SIG-M5 treated with dmso at 0.1 percent for 504 hours (cell line): ENCODE measurements at regions not wholly inside any gene's neighbourhood (a gene's known extent, or its start where the extent isn't known, plus 50 kb on each side); places are given as distances from the start of the nearest gene placed in this dataset.
"Not testable (repeated sequence)": the region's sequence is repeated elsewhere in the genome, so short reads cannot be mapped to it uniquely, and the experiment has no call there.

Experiments used
- DNase-seq: peaks from one replicate; lab custom pipeline; 2025; ENCODE audit not compliant: unreplicated experiment; lab: John Stamatoyannopoulos, UW

DNA sequence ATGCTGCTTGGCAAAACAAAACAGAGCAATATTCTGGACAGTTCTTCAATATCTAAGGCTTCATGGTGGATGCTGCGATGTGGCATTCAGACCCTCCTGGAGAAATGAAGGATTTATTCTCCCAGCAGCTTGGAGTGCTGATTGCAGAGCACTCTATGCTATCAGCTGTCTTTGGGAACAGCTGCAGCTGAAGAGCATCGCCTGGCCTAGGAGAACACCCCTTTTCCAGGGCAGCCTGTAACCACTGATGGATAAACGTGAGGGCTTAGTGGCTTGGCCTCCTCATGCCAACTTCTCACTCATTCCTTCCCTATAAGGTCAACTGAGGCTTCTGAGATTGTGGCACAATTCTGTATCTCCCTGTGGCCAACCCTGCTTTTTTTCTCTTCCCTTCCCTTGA lies 638.1 kb upstream of the CNTNAP2 start:
- no peak for DNase-seq

- DNase-seq: no peak
These were observed 638.3 kb upstream of the TPK1 start for GRCh38 chr7:145474009-145474686.

GRCh38 chr7:145471883-145472282 lies 636.0 kb upstream of the TPK1 start:
- no peak for DNase-seq

DNA sequence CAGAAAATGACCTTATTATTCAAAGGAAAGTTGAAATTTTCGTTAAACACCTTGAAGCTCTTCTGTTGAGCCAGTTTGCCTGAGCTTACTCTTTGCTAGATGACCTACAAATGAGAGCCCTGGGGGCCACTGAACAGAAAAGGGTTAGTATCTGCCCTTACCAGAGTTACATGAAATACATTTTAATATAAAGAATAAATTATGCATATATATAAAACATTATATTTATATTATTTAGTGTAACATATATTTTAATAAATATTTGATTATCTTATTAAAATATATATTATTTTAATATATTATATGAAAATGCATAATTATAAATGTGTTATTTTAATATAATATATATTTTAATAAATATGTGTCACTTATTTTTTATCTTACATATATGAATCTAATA lies 628.4 kb upstream of the TPK1 start:
- no peak for DNase-seq

DNA sequence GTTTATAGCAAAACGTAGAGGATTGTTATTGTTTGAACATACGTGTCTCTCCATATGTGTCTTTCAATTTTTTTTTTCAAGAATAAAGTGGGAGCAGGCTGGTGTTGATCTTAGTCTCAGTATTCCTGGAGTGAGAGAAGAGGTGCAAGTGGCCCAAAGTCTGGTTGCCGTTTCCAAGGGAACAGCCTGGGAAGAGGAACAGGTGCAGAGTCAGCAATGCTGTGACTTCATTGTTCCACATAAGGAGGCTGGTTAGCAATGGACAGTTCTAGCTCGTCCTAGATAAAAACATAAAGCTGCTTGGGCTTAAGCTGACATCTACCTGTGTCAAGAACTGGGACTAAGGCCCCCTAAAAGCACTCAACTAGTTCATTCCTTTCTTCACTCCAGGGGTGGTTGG lies 626.6 kb upstream of the TPK1 start:
- no peak for DNase-seq

DNA sequence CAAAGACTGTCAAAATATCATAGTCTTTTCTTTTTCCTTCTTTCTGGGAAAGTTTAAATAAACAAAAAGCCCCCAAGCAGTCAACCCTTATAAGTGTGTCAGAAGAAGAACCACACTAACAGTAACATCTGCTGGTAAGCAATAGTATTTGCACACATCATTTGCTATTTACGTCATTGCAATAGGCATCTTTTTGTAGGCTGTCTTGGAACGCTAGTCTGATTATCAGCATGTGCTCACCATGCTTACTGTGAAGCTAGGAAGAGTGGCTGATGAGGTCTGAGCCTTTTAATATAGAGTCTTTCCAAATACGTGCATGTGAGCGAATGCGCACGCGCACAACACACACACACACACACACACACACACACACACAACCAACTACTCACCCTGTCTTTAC lies 599.0 kb upstream of the TPK1 start:
- DNase-seq: no peak

DNA sequence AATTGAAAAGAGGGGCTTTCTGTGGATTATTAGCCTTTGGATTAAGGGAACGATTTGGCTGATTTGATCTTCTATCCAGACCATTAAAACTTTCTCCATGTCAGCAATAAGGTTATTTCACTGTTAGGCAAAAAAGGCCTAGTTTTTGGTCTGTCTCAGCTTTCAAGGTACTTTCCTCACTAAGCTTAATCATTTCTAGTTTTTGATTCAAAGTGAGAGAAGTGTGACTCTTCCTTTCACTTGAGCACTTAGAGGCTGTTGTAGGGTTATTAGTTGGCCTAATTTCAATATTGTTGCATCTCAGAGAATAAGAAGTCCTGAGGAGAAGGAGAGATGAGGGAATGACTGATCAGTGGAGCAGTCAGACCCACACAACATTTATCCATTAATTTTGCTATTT lies 596.0 kb upstream of the TPK1 start:
- DNase-seq: no peak

DNA sequence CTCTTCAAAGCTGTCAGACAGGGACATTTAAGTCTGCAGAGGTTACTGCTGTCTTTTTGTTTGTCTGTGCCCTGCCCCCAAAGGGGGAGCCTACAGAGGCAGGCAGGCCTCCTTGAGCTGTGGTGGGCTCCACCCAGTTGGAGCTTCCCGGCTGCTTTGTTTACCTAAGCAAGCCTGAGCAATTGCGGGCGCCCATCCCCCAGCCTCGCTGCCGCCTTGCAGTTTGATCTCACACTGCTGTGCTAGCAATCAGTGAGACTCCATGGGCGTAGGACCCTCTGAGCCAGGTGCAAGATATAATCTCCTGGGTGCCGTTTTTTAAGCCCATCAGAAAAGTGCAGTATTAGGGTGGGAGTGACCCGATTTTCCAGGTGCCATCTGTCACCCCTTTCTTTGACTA lies 582.6 kb upstream of the TPK1 start:
- not testable (repeated sequence) for DNase-seq

- DNase-seq: no peak
These were observed 575.2 kb upstream of the TPK1 start for GRCh38 chr7:145411066-145411465.

- no peak for DNase-seq
These were observed 562.9 kb upstream of the TPK1 start for GRCh38 chr7:145398758-145399157.

- DNase-seq: no peak
These were observed 558.3 kb upstream of the TPK1 start for GRCh38 chr7:145394126-145394525.

DNA sequence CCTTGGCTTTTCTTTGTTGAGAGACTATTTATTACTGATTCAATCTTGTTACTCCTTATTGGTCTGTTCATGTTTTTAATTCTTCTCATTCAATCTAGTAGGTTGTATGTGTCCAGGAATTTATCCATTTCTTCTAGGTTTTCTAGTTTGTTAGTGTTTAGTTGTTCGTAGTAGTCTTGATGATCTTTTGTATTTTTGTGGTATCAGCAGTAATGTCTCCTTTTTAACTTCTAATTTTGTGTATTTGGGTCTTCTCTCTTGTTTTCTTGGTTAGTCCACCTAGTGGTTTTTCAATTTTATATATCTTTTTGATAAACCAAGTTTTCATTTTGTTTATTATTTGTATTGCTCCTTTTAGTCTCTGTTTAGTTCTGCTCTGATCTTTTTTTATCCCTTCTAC lies 546.9 kb upstream of the TPK1 start:
- no peak for DNase-seq

- DNase-seq: no peak
These were observed 542.3 kb upstream of the TPK1 start for GRCh38 chr7:145378197-145378596.

- no peak for DNase-seq
These were observed 524.8 kb upstream of the TPK1 start for GRCh38 chr7:145360511-145361100.

DNA sequence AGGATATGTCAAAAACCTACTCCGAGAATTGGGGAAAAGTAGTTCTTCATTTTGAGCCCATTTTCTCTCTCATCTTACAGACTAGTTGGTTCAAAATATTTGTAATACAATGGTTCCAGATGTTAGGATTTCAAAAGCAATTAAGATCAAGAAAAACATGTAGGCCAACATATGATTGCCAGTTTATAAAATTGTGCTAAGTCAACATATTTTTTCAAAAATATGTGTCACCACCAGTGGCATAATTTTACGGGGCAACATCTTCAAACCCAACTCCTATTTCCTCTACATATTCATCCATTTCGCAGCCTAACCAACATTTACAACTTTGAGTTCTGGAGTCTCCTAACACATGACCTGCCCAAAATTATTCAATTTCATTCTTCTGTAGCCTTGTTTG lies 514.5 kb upstream of the TPK1 start:
- DNase-seq: no peak

DNA sequence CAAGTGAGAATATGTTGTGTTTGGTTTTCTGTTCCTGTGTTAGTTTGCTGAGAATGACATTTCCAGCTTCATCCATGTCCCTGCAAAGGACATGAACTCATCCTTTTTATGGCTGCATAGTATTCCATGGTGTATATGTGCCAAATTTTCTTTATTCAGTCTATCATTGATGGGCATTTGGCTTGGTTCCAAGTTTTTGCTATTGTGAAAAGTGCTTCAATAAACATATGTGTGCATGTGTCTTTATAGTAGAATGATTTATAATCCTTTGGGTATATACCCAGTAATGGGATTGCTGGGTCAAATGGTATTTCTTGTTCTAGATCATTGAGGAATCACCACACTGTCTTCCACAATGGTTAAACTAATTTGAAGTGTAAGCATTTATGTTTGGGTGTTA lies 513.6 kb upstream of the TPK1 start:
- DNase-seq: not testable (repeated sequence)

DNA sequence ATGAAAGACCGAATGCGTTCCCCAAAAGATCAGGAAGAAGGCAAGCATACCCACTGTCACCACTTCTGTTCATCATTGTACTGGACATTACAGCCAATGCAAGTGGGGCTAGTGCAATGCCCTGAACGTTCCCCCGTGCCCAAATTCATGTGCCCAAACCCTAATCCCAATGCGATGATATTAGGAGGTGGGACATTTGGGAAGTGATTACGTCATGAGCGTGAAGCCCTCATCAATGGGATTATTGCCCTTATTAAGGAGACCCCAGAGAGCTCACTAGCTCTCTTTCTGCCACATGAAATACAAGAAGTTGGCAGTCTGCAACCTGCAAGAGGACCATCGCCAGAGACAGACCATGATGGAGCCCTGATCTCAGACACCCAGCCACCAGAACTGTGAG lies 511.4 kb upstream of the TPK1 start:
- DNase-seq: no peak

DNA sequence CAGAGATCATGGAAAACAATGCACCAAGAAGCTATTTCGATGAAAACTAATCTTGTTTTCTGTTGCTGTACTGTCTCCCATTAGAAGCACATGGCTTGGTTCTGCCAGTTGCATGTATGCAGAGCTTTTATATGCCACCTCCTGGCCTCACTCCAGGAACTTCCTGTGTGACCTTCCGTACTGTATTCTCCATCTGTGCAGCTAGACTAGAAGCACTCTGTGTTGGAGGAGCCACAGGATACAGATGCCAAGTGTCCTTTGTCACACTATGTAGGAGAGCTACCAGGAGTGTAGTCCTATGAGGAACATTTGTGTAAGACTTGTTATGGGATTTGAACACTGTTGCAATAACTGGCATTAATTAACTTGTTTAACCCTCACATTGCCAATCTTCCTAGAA lies 503.5 kb upstream of the TPK1 start:
- no peak for DNase-seq

GRCh38 chr7:145331522-145331921 lies 495.7 kb upstream of the TPK1 start:
- no peak for DNase-seq

DNA sequence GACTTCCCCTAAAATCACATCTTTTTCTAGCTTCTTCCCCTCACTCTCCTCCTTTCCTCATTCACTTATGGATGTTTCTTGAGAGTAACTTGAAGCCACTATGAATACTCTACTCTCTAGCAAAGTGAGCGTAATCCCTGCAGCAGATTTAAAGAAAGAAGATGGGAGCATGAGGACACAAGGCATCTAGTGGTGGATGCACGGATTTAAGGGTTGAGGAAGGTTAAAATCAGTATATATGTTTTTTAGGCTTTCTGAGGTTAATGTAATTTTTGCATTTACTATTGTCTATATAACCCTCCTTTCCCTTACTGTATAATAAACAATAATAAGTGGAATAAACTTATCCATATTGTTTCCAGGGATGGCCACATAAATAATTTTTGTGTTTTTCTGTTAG lies 495.2 kb upstream of the TPK1 start:
- no peak for DNase-seq

- DNase-seq: no peak
These were observed 491.8 kb upstream of the TPK1 start for GRCh38 chr7:145327646-145328045.

- DNase-seq: no peak
These were observed 488.2 kb upstream of the TPK1 start for GRCh38 chr7:145324081-145324480.

DNA sequence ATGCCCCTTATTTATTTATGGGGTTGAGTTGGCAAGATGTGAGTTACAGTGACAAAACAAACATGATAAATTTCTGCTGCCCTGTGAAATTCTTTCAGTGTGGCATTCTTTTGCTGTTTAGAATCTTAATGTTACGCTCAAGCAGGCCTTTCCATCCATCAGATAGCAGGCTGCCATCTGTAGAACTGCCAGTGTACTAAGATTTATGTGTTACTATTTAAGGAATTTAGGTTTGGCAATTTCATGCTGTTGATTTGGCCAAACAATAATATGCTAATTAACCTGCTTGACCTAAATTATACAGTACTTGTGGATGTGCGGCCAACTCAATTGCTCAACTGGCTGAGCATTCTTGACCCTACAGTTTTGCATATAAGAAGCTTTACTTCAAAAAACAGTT lies 477.7 kb upstream of the TPK1 start:
- DNase-seq: no peak
